HG03439 (cell line): ENCODE measurements at regions not wholly inside any gene's neighbourhood (a gene's known extent, or its start where the extent isn't known, plus 50 kb on each side); places are given as distances from the start of the nearest gene placed in this dataset.

Experiments
- ATAC-seq: cut with Tn5 transposase; IDR thresholded peaks from one replicate; pipeline ENCODE4 v1.9.1; 2021; ENCODE audit warnings: mild to moderate bottlenecking, moderate library complexity; ENCODE audit not compliant: unreplicated experiment

- no peak for ATAC-seq
Observed at GRCh38 chr2:198315791-198316630, 511.6 kb downstream of the PLCL1 start.

- ATAC-seq: no peak
Observed at GRCh38 chr2:198314559-198315153, 510.3 kb downstream of the PLCL1 start.

GRCh38 chr2:198312596-198313483 is 508.4 kb downstream of the PLCL1 start:
- no peak for ATAC-seq

GRCh38 chr2:198311020-198311419 is 506.6 kb downstream of the PLCL1 start:
- no peak for ATAC-seq

- ATAC-seq: peak; percentile 53
Observed at GRCh38 chr2:198309673-198310280, 505.4 kb downstream of the PLCL1 start.

GRCh38 chr2:198309081-198309480 is 504.7 kb downstream of the PLCL1 start:
- no peak for ATAC-seq

GRCh38 chr2:198308368-198308767 is 504.0 kb downstream of the PLCL1 start:
- ATAC-seq: no peak

GRCh38 chr2:198307093-198307492 is 502.7 kb downstream of the PLCL1 start:
- ATAC-seq: no peak

GRCh38 chr2:198304859-198305258 is 500.5 kb downstream of the PLCL1 start:
- no peak for ATAC-seq

- ATAC-seq: no peak
Observed at GRCh38 chr2:198297350-198297749, 493.0 kb downstream of the PLCL1 start.

- peak; percentile 85 for ATAC-seq
Observed at GRCh38 chr2:198296665-198297308, 492.4 kb downstream of the PLCL1 start.

- no peak for ATAC-seq
Observed at GRCh38 chr2:198293281-198293680, 488.9 kb downstream of the PLCL1 start.

- ATAC-seq: no peak
Observed at GRCh38 chr2:198289811-198290210, 485.4 kb downstream of the PLCL1 start.

- no peak for ATAC-seq
Observed at GRCh38 chr2:198287706-198288105, 483.3 kb downstream of the PLCL1 start.

GRCh38 chr2:198285216-198285615 is 480.8 kb downstream of the PLCL1 start:
- ATAC-seq: no peak

GRCh38 chr2:198283146-198283545 is 478.8 kb downstream of the PLCL1 start:
- no peak for ATAC-seq

- no peak for ATAC-seq
Observed at GRCh38 chr2:198282061-198282460, 477.7 kb downstream of the PLCL1 start.

- no peak for ATAC-seq
Observed at GRCh38 chr2:198280145-198280544, 475.8 kb downstream of the PLCL1 start.

- no peak for ATAC-seq
Observed at GRCh38 chr2:198279026-198279425, 474.6 kb downstream of the PLCL1 start.

GRCh38 chr2:198277181-198277580 is 472.8 kb downstream of the PLCL1 start:
- no peak for ATAC-seq

GRCh38 chr2:198273660-198274059 is 469.3 kb downstream of the PLCL1 start:
- ATAC-seq: no peak
